ENCODE measurements at regions not wholly inside any gene's neighbourhood (a gene's known extent, or its start where the extent isn't known, plus 50 kb on each side); places are given as distances from the start of the nearest gene placed in this dataset.
"Not testable (repeated sequence)": the region's sequence is repeated elsewhere in the genome, so short reads cannot be mapped to it uniquely, and the experiment has no call there.

GRCh38 chr12:27164330-27165040 is 79.6 kb upstream of the STK38L start:
- H3K9me3 ChIP-seq (ENCODE audit: low read depth, low read length) = no peaks in the 10 kb centered on the region
- no peak overlapping the region for H3K27ac ChIP-seq (ENCODE audit: low read depth, low read length)
- TF ChIP-seq CTCF (IDR thresholded peaks at IDR 0.05; ENCODE audit: extremely low read depth, low read depth, low read length) = no peak
- no peaks in the 10 kb centered on the region for H3K79me2 ChIP-seq (ENCODE audit: insufficient read depth, low read length)
- H3K4me3 ChIP-seq (ENCODE audit: insufficient read depth, low read length) = no peak overlapping the region
- H3K27me3 ChIP-seq (ENCODE audit: insufficient read depth, low read length) = no peaks in the 10 kb centered on the region
- DNase-seq (ENCODE audit: insufficient read length, low spot score, missing footprints) = no peak
- no peak overlapping the region for H3K4me2 ChIP-seq (ENCODE audit: insufficient read depth, low read length)
- H4K20me1 ChIP-seq (ENCODE audit: insufficient read depth, low read length) = no peaks in the 10 kb centered on the region
- no peaks in the 10 kb centered on the region for H3K36me3 ChIP-seq (ENCODE audit: insufficient read depth, low read length)
- H2AFZ ChIP-seq (ENCODE audit: low read length) = no peak overlapping the region
- peaks cover 7% of the 10 kb centered on the region for H3K4me1 ChIP-seq (ENCODE audit: insufficient read depth, low read length)

DNA sequence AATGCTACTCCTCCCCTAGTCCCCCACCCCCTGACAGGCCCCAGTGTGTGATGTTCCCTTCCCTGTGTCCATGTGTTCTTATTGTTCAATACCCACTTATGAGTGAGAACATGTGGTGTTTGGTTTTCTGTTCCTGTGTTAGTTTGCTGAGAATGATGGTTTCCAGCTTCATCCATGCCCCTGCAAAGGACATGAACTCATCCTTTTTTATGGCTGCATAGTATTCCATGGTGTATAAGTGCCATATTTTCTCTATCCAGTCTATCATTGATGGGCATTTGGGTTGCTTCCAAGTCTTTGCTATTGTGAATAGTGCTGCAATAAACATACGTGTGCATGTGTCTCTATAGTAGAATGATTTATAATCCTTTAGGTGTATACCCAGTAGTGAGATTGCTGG is 78.1 kb upstream of the STK38L start:
- not testable (repeated sequence) for H4K20me1 ChIP-seq (ENCODE audit: insufficient read depth, low read length); H3K27ac ChIP-seq (ENCODE audit: low read depth, low read length); DNase-seq (ENCODE audit: insufficient read length, low spot score, missing footprints); H3K4me1 ChIP-seq (ENCODE audit: insufficient read depth, low read length); H3K27me3 ChIP-seq (ENCODE audit: insufficient read depth, low read length); H3K4me2 ChIP-seq (ENCODE audit: insufficient read depth, low read length); H3K4me3 ChIP-seq (ENCODE audit: insufficient read depth, low read length); H3K79me2 ChIP-seq (ENCODE audit: insufficient read depth, low read length); H3K36me3 ChIP-seq (ENCODE audit: insufficient read depth, low read length); H2AFZ ChIP-seq (ENCODE audit: low read length); H3K9me3 ChIP-seq (ENCODE audit: low read depth, low read length)

GRCh38 chr12:27171494-27171893 is 72.6 kb upstream of the STK38L start:
- not testable (repeated sequence) for H3K9me3 ChIP-seq (ENCODE audit: low read depth, low read length); H3K27ac ChIP-seq (ENCODE audit: low read depth, low read length); H3K79me2 ChIP-seq (ENCODE audit: insufficient read depth, low read length); DNase-seq (ENCODE audit: insufficient read length, low spot score, missing footprints); H3K4me2 ChIP-seq (ENCODE audit: insufficient read depth, low read length); H3K27me3 ChIP-seq (ENCODE audit: insufficient read depth, low read length); H3K4me1 ChIP-seq (ENCODE audit: insufficient read depth, low read length); H3K4me3 ChIP-seq (ENCODE audit: insufficient read depth, low read length); H3K36me3 ChIP-seq (ENCODE audit: insufficient read depth, low read length); H4K20me1 ChIP-seq (ENCODE audit: insufficient read depth, low read length)
- H2AFZ ChIP-seq (ENCODE audit: low read length) = peak overlapping the region; percentile 44

GRCh38 chr12:27176765-27177164 is 67.3 kb upstream of the STK38L start:
- Histone ChIP-seq H3K27ac (ENCODE audit: low read depth, low read length) (peak overlapping the region; percentile 77), H4K20me1 (ENCODE audit: insufficient read depth, low read length) (no peaks in the 10 kb centered on the region), H3K4me1 (ENCODE audit: insufficient read depth, low read length) (peaks cover 54% of the 10 kb centered on the region), H3K9me3 (ENCODE audit: low read depth, low read length) (no peaks in the 10 kb centered on the region), H3K79me2 (ENCODE audit: insufficient read depth, low read length) (no peaks in the 10 kb centered on the region), H3K36me3 (ENCODE audit: insufficient read depth, low read length) (no peaks in the 10 kb centered on the region), H3K4me2 (ENCODE audit: insufficient read depth, low read length) (peak overlapping the region; percentile 23), H3K4me3 (ENCODE audit: insufficient read depth, low read length) (no peak overlapping the region), H2AFZ (ENCODE audit: low read length) (no peak overlapping the region), H3K27me3 (ENCODE audit: insufficient read depth, low read length) (no peaks in the 10 kb centered on the region)
- no peak for TF ChIP-seq CTCF (IDR thresholded peaks at IDR 0.05; ENCODE audit: extremely low read depth, low read depth, low read length)
- peak; percentile 46 for DNase-seq (ENCODE audit: insufficient read length, low spot score, missing footprints)

GRCh38 chr12:27177706-27178105 is 66.4 kb upstream of the STK38L start:
- Histone ChIP-seq H3K27me3 (ENCODE audit: insufficient read depth, low read length) (no peaks in the 10 kb centered on the region), H2AFZ (ENCODE audit: low read length) (no peak overlapping the region), H3K79me2 (ENCODE audit: insufficient read depth, low read length) (no peaks in the 10 kb centered on the region), H3K4me2 (ENCODE audit: insufficient read depth, low read length) (peak overlapping the region; percentile 23), H3K9me3 (ENCODE audit: low read depth, low read length) (no peaks in the 10 kb centered on the region), H4K20me1 (ENCODE audit: insufficient read depth, low read length) (no peaks in the 10 kb centered on the region), H3K27ac (ENCODE audit: low read depth, low read length) (peak overlapping the region; percentile 77), H3K4me1 (ENCODE audit: insufficient read depth, low read length) (peaks cover 55% of the 10 kb centered on the region), H3K4me3 (ENCODE audit: insufficient read depth, low read length) (no peak overlapping the region), H3K36me3 (ENCODE audit: insufficient read depth, low read length) (no peaks in the 10 kb centered on the region)
- DNase-seq (ENCODE audit: insufficient read length, low spot score, missing footprints) = peak; percentile 59
- TF ChIP-seq CTCF (IDR thresholded peaks at IDR 0.05; ENCODE audit: extremely low read depth, low read depth, low read length) = no peak

All from osteoblast (primary cell).